ENCODE measurements at regions not wholly inside any gene's neighbourhood (a gene's known extent, or its start where the extent isn't known, plus 50 kb on each side); places are given as distances from the start of the nearest gene placed in this dataset.

DNA sequence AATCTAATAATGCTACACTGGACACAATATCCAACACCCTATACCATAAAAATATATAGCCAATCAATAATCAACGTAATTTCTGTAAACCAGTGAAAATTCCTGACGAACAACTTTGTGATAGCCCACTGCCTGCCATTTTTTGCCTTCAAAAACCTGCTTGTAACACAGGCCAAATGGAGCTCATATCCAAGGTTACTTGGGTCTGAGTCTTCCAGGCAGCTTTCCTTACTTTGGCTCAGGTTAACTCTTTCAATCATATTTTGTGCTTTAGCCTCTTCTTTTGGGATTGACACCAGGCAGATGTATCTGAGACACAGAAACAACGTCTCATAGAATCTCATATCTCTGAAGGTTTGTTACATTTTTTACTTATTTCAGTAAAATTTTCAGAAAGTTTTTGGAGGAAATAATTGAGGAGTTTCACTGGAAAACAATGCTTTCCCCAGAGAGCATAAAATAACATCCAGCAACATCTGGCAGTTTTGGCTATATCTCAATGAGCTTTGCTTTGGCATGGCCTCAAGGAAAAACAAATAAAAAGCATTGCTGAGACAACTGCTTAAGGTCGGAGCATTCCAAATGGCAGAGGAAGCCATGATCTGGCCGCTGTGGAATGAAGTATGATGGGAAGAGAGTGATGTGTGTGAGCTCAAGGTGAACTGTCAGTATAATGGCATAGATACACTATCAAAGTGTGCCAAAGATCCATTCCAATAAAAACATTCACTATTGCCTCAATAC is 162.9 kb upstream of the SPIN4 start:
- no peaks in the 10 kb centered on the region for H3K36me3 ChIP-seq (ENCODE audit: control insufficient read depth in 2 of 2, extremely low read depth in 1 of 2, insufficient read depth in 2 of 2, low read length in 2 of 2)
- TF ChIP-seq JUN (IDR thresholded peaks at IDR 0.05; ENCODE audit: borderline replicate concordance, insufficient read depth, insufficient read length, low read depth) (no peak), POLR2AphosphoS5 (IDR thresholded peaks at IDR 0.05; ENCODE audit: insufficient read depth, low read depth, low read length) (no peak), GATA2 (IDR thresholded peaks at IDR 0.05; ENCODE audit: insufficient read depth, insufficient read length, low read depth, low read length) (no peak), EZH2 (IDR thresholded peaks at IDR 0.05; ENCODE audit: borderline replicate concordance, low read depth, low read length, severe bottlenecking) (no peak)
- TF ChIP-seq, protein P1, sequence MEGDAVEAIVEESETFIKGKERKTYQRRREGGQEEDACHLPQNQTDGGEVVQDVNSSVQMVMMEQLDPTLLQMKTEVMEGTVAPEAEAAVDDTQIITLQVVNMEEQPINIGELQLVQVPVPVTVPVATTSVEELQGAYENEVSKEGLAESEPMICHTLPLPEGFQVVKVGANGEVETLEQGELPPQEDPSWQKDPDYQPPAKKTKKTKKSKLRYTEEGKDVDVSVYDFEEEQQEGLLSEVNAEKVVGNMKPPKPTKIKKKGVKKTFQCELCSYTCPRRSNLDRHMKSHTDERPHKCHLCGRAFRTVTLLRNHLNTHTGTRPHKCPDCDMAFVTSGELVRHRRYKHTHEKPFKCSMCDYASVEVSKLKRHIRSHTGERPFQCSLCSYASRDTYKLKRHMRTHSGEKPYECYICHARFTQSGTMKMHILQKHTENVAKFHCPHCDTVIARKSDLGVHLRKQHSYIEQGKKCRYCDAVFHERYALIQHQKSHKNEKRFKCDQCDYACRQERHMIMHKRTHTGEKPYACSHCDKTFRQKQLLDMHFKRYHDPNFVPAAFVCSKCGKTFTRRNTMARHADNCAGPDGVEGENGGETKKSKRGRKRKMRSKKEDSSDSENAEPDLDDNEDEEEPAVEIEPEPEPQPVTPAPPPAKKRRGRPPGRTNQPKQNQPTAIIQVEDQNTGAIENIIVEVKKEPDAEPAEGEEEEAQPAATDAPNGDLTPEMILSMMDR (IDR thresholded peaks at IDR 0.05; ENCODE audit: extremely low read depth in 1 of 2, insufficient read depth in 1 of 2, low read depth in 1 of 2, low read length in 2 of 2), result no peak
- ChIA-PET CTCF (no interaction called here), POLR2A (no interaction called here)
- no peak overlapping the region for H3K4me2 ChIP-seq (ENCODE audit: insufficient read depth, low read length)
- no peak overlapping the region for H3K27ac ChIP-seq (ENCODE audit: insufficient read depth, low read depth, low read length)
- DNase-seq (ENCODE audit: low read depth, low spot score) (peak; percentile 74), FAIRE-seq (peak; percentile 15)
- no peaks in the 10 kb centered on the region for H3K9me1 ChIP-seq (replicated peaks; ENCODE audit: control insufficient read depth, extremely low read depth, insufficient read depth, low read length)
- no peaks in the 10 kb centered on the region for H3K79me2 ChIP-seq (ENCODE audit: control insufficient read depth, insufficient read depth, low read length)
- no peaks in the 10 kb centered on the region for H3K4me1 ChIP-seq (ENCODE audit: control insufficient read depth, extremely low read depth, insufficient read depth, low read length)
- H3K27me3 ChIP-seq (ENCODE audit: control insufficient read depth in 2 of 2, insufficient read depth in 2 of 2, low read length in 2 of 2), result no peaks in the 10 kb centered on the region
- H4K20me1 ChIP-seq (replicated peaks; ENCODE audit: control insufficient read depth, extremely low read depth, insufficient read depth, low read length), result no peaks in the 10 kb centered on the region
- intact Hi-C loops (cut with micrococcal nuclease), result no loop called here
- no peak overlapping the region for H3K9ac ChIP-seq (replicated peaks; ENCODE audit: extremely low read depth, insufficient read depth, low read length)
- H3K4me3 ChIP-seq (replicated peaks in 1 of 3; ENCODE audit: insufficient read depth in 1 of 3, low read depth in 1 of 3, low read length in 3 of 3), result no peak overlapping the region
- H3K9me3 ChIP-seq (replicated peaks; ENCODE audit: control insufficient read depth, insufficient read depth, low read length), result no peaks in the 10 kb centered on the region
- H2AFZ ChIP-seq (ENCODE audit: low read depth, low read length), result no peak overlapping the region
- no TSS peak for BruUV-seq (replicated peaks)
- dilution Hi-C loops (cut with MboI; ENCODE audit: extremely low pct_ligation_motif_present, low sequenced_read_pairs), result no loop called here

All from endothelial cell of umbilical vein (primary cell).